ENCODE measurements at regions not wholly inside any gene's neighbourhood (a gene's known extent, or its start where the extent isn't known, plus 50 kb on each side); places are given as distances from the start of the nearest gene placed in this dataset.
"Not testable (repeated sequence)": the region's sequence is repeated elsewhere in the genome, so short reads cannot be mapped to it uniquely, and the experiment has no call there.

DNA sequence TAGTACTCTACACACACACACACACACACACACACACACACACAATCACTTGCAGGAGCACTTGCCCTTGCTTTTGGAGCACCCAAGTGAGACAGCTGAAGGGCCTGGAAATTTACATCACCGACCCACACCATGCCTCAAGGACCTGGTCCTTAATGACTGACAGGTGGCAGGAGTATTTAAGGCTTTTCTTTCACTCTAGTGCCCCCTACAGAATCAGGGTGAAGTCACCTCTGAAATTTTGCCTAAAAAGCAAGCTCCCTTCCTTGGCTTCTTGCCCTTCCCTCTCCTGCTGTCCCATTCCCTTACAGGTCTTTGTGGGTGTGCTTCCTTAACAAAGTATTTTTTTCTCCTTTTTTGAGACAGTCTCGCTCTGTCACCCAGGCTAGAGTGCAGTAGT, 353.5 kb upstream of the IRAK1BP1 start:
- no peak for DNase-seq

DNA sequence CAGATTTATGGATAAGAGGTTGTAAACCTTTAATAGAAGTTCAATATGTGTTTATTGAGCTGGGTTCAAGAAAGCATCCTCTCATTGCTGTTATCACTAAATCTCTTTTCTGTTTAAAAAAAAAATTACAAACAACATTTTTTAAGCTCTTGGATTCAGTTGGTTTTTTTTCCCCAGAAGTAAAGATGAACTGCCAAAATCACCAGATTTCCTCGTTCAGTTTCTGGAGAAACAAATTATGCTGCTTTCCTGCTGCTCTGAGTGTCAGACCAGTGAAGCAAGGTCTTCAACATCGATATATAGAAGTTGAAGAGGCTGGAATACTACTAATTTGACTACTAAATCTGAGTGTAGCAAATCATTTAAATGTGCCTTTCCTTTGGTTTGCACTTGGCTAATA, 352.1 kb upstream of the IRAK1BP1 start:
- no peak for DNase-seq

DNA sequence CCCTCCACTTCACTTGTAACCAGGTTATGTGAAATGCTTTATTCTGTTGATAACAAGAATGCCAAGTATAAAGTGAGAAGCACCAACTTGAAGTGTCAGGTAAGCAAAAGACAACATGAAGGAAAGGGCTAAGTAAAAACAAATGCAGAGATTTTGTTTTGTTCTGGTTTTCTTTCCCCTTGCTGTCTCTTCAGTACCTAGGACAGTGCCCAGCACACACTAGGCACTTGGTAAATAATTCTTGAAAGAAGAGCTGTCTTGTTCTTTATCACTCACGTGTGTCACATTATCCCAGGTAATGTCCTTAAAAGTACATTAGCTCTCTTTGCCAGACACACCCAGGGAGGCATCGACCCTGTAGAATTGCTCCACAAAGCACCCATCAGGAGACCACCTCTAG, 350.0 kb upstream of the IRAK1BP1 start:
- no peak for DNase-seq

DNA sequence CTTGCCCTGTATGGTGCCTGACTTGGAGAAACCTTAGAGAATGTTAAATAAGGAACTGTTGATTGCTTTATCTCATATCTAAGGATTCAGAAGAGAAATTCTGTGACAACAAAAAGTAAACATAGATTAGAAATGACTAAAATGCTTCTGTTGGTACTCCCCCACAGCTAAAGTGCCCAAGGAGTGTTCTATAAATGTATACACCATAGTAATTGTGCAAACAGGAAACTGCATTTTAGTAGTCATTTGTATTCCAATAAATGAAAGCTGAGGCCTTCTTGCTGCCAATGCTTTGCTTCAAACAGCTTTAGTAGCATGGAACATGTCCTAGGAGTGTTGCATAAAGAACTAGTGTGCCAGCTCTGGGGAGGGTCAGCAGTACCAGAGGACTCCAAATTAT, 343.7 kb upstream of the IRAK1BP1 start:
- no peak for DNase-seq

DNA sequence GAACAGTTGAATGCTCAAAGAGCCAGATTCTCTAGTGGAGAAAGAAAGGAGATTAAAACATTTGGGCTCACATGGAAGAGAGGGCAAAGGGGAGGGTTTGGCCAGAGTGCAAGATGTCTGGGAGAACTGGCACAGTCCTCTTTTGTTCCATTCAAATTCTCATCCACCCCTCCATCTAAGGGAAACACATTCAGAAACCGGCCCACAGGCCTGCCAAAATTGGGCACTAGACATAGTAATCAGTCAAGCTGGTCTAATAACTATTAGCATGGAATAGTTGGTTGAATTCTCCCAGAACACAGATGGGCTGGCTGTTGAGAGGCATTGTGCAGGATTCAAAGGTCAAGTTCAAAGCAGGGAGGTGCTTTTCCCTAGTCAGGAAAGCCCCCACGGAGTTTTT, 341.4 kb upstream of the IRAK1BP1 start:
- DNase-seq = no peak

DNA sequence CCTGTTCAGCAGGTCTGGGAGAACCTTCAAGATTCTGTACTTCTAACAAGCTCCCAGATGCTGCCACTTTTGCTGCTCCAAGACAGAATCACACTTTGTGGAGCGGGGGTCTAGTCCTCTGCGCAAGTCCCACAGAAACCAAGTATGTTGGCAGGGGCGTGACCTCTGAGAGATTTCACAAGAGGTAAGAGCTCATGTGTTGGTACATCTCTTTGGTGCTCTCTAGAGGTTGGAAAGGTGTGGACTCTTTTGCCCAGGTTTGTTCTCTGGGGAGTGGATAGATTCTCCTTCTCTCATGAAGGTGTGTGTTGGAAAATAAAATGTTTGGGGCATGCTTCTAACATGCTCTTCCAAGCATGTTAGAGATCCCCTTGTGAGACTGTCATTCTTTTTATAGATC, 340.9 kb upstream of the IRAK1BP1 start:
- DNase-seq = no peak

DNA sequence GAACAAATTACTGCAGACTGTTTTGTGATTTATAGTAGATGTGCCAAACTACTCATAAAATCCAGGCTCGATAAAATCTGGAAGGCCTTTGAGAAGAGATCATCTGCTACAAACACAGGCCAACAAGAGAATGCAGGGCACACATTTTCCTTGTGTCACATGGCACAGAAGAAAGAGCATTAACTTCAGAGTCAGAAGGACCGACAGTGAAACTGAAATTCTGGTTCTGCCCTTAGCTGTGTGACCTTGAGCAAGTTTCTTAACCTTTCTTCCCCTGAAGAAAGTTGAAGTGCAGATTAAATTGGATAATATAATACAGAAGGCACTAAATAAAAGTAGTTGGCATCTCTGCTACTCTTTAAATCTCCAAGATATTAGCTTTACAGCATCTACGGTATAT, 338.4 kb upstream of the IRAK1BP1 start:
- no peak for DNase-seq

DNA sequence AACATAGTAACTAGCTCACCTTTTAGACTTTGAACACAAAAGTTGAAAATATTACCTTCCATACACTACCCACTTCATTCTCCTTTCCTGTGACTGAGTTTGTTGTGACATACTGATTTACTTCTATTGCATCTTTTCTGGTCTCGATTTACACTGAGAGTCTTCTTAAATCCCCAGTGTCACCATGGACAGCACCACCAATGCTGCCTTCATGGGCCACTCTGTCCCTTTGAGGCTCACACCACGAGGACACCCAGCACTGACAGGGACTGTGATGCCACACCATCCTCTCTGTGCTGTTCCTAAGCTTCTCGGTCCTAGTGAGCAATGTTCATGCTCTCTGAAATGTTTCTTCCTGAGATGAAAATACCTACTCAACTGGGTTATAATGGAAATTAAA, 337.1 kb upstream of the IRAK1BP1 start:
- no peak for DNase-seq

DNA sequence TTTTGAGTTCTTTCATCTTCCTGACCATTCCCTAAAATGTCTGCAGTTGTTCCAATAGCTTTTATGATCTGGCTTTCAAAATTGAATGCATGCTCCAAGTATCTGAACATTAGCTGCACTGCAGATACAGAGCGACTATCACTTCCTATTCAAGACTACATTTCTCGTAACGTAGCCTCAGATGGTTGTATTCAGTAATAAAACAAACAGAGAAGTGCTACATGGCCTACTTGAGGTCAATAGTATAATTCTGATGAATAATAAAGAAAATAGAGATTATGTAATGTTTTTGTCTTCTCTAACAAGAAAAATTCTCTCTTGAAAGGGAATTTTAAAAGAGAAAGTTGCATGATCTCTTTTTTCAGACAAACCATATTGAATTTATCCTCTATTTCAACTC, 333.9 kb upstream of the IRAK1BP1 start:
- DNase-seq = no peak

DNA sequence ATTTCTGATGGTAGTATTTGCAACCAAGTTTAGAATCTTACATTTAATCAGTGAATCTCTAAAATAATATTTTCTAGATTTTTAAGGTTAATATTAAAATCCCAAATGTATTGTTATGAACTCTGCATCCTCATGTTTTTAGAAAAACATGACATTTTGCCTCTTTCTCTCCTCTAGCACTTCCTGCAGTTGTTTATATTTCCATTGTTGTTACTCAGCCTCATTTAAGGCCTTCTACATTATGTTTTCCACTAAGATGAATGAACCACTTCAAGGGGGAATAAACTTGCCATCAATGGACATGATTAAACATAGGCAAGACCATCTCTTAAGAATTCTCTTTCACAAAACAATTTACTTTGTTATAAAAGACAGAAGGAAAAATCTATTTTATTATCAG, 333.5 kb upstream of the IRAK1BP1 start:
- DNase-seq = no peak

DNA sequence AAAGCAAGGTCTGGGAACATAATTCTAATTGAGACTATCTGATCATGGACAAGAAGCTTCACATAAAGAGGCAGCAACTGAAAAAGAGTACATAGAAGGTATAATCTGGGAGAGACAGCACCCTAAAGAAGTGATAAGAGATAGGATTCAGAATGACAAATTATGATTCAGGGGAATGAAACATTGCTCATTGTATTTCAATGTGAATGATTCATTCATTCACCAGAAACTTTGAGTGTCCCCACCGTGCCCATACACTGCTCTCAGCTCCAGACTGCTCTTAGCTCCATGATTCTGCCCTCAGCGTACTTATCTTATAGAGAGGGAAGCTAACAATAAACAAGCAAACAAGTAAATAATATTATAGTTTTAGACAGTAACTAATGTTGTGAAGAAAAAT, 329.3 kb upstream of the IRAK1BP1 start:
- no peak for DNase-seq

DNA sequence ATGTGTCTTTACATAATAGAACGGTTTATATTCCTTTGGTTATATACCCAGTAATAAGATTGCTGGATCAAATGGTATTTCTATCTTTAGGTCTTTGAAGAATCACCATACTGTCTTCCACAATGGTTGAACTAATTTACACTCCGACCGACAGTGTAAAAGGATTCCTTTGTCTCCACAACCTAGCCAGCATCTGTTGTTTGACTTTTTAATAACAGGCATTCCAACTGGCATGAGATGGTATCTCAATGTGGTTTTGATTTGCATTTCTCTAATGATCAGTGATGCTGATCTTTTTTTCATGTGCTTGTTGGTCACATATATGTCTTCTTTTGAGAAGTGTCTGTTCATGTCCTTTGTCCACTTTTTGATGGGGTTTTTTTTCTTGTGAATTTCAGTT, 319.7 kb upstream of the IRAK1BP1 start:
- not testable (repeated sequence) for DNase-seq

DNA sequence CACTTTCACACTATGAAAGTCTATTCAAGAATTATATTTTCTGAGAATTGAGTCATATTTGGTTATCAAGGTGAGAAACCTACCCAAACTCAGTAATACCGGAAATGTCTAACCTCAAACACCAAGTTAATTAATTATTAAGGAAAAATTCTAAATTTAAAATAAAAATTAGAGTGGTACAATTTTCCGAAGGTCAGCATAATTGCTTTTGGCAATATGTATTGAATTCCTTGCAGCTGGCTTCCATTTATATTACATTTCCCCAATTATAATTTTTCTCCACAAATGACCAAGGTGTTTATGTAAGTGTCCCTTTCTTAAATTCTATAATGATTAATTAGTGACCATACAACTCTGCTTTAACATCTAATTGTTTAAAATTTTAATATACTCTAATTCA, 316.0 kb upstream of the IRAK1BP1 start:
- DNase-seq = no peak

DNA sequence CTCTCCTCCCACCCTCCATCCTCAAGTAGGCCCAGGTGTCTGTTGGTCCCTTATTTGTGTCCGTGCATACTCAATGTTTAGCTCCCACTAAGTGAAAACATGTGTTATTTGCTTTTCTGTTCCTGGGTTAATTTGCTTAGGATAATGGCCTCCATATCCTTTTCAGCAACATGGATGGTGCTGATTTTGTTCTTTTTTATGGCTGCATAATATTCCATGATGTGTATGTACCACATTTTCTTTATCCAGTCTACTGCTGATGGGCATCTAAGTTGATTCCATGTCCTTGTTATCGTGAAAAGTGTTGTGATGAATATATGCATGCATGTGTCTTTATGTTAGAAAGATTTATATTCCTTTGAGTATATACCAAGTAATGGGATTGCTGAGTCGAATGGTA, 314.9 kb upstream of the IRAK1BP1 start:
- DNase-seq = no peak

DNA sequence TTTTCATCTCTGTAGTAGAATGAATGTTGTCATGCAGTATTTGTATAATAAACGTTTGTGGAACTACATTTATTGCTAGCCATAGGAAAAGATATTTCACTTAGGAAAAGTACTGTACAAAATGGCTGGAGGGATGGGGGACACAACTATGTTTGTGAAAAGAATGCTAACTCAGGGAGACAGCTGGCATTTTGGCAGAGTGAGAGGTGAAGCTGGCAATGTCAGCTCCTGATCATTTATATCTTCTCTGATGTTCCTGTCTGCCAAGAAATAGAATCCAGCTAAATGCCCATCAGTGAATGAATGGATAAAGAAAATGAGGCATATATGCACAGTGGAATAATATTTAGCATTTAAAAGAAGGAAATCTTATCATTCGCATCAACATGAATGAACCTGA, 313.0 kb upstream of the IRAK1BP1 start:
- no peak for DNase-seq

DNA sequence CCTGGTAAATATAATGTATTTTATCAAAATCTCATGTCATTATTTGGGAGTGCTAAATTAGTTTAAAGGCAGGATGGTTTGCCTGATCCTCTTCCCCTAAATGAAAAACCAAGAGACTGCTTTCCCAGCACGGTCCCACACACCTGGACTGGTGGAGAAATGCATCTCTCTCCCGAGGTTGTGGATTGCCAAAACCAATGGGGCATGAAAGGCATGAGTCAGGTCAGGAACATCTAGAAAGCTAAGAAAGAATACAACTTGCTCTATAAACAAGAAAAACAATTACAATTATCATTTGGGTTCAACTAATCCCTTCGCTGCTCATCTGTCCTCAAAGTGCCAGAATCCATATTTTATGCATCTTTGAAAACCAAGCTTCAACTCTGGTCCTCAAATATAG, 308.3 kb upstream of the IRAK1BP1 start:
- DNase-seq = no peak

DNA sequence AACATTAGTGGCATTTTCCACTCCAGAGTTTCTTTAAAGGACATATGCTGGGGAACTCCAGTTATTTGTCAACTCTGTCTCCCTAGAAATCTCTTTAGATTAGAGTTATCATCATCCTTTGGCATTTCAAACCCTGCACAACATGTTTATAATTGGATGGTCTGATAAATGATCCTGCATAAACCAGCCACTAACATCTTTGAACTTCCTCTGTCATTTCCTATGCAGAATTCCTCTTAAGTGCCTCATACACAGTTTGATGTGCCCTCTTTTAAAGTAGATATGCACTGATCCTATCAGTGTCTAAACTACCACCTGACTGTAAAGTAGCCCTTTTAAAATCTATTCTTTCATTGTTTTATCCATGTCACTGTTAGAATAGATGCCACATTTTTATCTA, 306.3 kb upstream of the IRAK1BP1 start:
- DNase-seq = no peak

DNA sequence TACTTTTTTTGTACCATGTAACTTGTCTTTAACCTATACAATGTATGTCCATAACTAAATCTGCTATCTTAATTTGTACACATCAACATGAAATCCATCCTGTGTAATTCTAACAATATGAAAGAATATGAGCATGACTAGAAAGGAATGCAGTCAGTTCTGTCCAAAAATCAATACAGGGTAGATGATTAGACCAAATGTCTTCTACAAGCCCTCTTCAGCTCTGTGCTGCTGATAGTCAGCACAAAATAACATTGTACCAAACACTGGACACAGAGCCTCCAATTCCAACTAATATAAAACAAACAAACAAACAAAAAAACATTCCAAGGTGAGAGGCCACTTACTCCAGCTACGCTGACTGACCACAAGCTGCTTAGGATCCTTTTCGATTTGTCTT, 301.4 kb upstream of the IRAK1BP1 start:
- DNase-seq = no peak

DNA sequence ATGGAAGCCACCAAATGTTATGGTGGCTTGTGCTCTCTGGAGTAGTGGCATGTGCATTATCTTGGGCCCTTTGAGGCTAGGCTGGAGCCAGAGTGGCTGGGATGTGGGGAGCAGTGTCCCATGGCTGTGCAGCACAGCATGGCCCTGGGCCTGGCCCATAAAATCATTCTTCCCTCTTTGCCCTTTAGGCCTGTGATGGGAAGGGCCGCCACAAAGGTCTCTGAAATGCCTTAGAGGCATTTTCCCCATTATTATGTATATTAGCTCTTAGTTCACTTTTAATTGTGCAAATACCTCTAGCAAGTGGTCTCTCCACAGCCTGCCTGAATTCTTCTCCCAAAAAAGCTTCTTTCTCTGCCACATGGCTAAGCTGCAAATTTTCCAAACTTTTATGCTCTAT, 297.3 kb upstream of the IRAK1BP1 start:
- no peak for DNase-seq

DNA sequence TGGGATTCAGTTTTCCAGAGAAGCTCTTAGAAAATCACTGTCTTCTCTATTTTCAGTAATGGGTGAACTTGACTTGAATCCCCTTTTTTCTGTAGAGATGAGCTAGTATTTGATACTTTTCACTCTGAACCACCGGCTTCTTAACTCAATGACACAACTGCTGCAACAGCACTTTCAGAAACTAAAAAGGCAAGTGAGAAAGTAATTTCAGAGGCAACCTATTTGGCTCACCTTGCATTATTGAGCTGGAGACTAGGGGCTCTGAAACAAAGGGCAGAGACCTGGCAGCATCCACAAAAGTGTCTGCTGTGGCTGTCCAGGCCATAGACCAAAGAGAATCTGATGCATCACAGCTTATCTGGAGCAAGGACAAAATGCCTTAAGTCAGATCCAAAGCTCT, 289.8 kb upstream of the IRAK1BP1 start:
- no peak for DNase-seq

DNA sequence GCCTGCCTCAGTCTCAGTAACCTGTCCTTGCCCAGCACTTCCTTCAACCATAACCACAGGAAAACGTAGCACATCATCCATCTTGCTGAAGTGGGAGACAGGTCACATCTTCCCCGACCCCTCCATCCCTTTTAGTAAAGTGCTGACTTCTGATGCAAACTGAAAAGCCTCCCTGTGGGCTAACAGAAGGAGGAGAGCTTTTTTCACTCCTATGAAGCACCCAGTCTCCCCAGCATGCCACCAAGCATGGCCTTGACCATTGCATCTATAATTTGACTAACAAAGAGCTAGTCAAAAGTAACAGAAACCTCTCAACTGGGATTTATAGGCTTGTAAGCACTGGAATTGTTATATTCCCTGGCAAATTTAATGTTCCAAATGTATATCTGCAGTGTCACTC, 288.9 kb upstream of the IRAK1BP1 start:
- DNase-seq = no peak

DNA sequence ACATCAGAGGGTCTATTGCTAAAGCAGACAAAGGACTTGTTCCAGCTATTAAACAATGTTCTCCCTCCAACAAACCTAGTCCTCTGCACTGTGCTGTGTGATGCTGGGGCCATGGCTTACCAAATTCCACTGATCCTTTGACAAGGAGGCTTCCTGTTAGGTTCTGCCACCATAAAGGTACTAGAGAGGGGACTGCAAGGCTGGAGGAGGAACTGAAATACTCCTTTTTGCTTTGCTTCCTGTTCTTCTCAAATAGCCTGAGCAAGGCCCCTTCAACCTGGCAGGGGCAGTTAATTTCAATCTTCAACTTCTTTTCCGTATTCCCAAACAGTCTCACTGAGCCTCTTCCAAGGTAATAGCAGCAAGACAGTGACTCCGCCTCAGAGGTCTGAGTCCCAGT, 286.4 kb upstream of the IRAK1BP1 start:
- no peak for DNase-seq

DNA sequence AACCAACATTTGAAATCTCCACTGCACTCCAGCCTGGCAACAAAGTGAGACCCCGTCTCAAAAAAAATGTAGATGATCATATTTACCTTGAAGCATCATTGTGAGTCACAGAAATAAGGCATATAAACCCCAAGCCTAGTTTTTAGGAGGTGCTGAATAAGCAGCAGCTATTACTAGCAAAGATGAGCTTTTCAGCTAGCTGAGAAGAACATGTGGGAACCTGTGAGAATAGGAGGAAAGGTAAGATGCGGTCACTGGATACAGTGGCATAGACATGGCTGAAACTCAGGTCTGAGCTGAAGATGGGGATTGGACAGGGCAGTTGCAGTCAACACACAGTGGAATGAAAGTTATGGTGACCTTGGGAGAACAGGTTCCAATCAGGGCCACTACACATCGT, 284.3 kb upstream of the IRAK1BP1 start:
- DNase-seq = no peak

DNA sequence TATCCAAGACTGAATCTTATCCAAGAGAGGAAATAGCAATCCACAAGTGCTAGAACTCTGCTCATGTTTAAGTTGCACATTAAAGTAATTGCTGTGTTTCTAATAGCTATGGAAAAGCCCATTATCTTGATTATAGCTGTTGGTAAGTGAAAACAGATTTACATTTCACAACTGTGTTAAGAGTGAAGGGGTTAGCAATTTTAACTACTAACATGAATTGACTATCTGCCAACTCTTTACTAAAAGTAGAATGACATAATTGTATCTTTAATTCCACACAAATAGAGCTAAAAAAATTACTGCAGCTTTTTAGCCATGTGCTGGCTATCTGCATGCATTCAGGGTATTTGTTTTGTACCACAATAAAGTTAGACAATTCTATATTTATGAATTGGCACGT, 277.9 kb upstream of the IRAK1BP1 start:
- no peak for DNase-seq

DNA sequence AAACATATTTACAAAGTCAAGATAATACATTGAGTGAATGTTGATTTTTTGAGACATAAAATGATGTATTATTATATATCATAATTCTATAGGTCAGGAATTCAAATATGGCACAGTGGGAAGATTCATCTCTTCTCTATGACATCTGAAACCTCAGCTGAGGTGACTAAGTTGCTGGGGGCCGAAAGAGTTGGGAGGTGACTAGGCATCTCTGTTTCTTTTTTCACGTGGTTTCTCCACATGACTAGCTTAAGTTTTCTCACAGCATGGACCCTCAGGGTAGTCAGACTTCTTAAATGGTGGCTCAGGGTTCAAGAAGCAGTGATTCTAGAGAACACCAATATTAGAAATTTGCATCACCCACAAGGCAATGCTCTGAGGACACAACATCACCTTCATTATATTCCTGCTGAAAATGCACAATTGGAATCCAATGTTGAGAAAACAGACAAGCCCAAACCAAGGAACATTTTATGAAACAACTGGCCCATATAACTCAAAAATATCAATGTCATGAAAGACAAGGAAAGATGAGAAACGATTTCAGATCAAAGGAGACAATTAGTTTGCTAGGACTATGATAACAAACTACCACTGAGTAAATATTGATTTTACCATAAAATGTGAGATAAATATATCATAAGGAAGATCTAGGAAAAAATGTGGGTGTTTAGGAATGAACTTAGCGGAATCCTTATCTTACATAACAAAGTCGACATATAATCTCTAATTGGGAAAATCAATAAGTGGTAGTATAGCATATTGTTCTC, 273.3 kb upstream of the IRAK1BP1 start:
- DNase-seq = no peak

DNA sequence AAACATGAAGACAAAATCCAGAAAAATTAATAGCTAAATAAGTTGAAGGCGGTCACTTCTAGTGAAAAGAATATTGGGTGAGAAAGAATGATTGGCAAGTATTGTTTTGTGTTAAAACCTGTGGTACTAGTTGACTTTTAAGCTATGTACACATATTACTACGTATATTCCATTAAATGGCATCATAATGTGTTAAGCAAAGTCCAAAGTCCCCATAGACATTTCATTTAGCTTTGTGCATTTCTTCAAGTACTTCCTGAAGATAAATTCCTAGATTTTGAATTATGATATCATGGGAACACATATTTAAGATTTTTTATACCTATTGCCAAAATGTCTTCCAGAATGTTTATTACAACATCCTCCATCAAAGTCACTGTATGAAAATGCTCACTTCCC, 272.7 kb upstream of the IRAK1BP1 start:
- no peak for DNase-seq
